Heart left ventricle (tissue), 16 donors: ENCODE measurements at regions not wholly inside any gene's neighbourhood (a gene's known extent, or its start where the extent isn't known, plus 50 kb on each side); places are given as distances from the start of the nearest gene placed in this dataset.

Source experiments
- ATAC-seq, 4 donors: fragments of 200-7000 bp; cut with Tn5 transposase; one replicate each; pipeline ENCODE4 v1.9.1; 2020 to 2022; ENCODE audit warnings: moderate library complexity in 4 of 4, mild to moderate bottlenecking in 3 of 4, moderate number of reproducible peaks in 1 of 4
- DNase-seq, 5 donors: peaks; one replicate each; pipeline ENCODE4 v3.0.0-alpha.2; 2020
- H3K27ac ChIP-seq, 12 donors: fragments of 200-600 bp; sonication (generic) in 4 of 12; one replicate each; pipeline versions ENCODE4 v1.5.0 to v1.8.0; 2016 to 2022; ENCODE audit warnings: mild to moderate bottlenecking in 2 of 12
- H3K27me3 ChIP-seq, 9 donors: fragments of 200-600 bp; sonication (generic) in 2 of 9; one replicate each; pipeline versions ENCODE4 v1.5.1 to v1.8.0; 2016 to 2022; ENCODE audit warnings: mild to moderate bottlenecking in 3 of 9
- H3K36me3 ChIP-seq, 9 donors: fragments of 200-600 bp; sonication (generic) in 2 of 9; one replicate each; pipeline versions ENCODE4 v1.5.0 to v1.8.0; 2018 to 2022; ENCODE audit warnings: mild to moderate bottlenecking in 2 of 9
- H3K4me1 ChIP-seq, 12 donors: fragments of 200-600 bp; sonication (generic) in 4 of 12; one replicate each; pipeline versions ENCODE4 v1.5.0 to v1.8.0; 2016 to 2022; ENCODE audit warnings: mild to moderate bottlenecking in 3 of 12
- H3K4me3 ChIP-seq, 12 donors: fragments of 200-600 bp; sonication (generic) in 4 of 12; one replicate each; pipeline versions ENCODE4 v1.5.0 to v1.8.0; 2017 to 2022; ENCODE audit warnings: mild to moderate bottlenecking in 9 of 12, moderate library complexity in 4 of 12
- H3K9me3 ChIP-seq, 12 donors: fragments of 200-600 bp; sonication (generic) in 4 of 12; one replicate each; pipeline versions ENCODE4 v1.5.0 to v1.8.0; 2016 to 2022; ENCODE audit warnings: mild to moderate bottlenecking in 1 of 12
- CTCF ChIP-seq, 12 donors: fragments of 200-600 bp; sonication (generic) in 4 of 12; IDR thresholded peaks; one replicate each; pipeline versions ENCODE4 v1.5.0 to v1.8.0; 2018 to 2022; ENCODE audit warnings: antibody characterized with exemption in 12 of 12, mild to moderate bottlenecking in 5 of 12
- POLR2A ChIP-seq, 2 donors: fragments of 450-650 bp; IDR thresholded peaks; one replicate each; pipeline ENCODE4 v1.6.1; 2017; ENCODE audit warnings: antibody characterized with exemption in 2 of 2, mild to moderate bottlenecking in 2 of 2, moderate library complexity in 2 of 2
- WGBS, 4 donors: extraction: QIAGEN DNeasy Blood & Tissue Kit in 2 of 4; methylation state at CpG; one replicate each; pipeline versions ENCODE4 v1.1.5 to v1.1.7; 2013 to 2018; 5-methylcytosine and 5-hydroxymethylcytosine counted together
- intact Hi-C, 10 donors: fragments of 100-400 bp; cut with DNase I; formaldehyde crosslinking; loops; one replicate each; pipeline versions ENCODE4 v1.11.1 to v1.14.2; 2022
- donor health status: ischemic (EF 13 %, LVEDD 7.1; RV severe dilation, severe dysfunction).
- donor health status: healthy with polysubstance abuse.
- donor health status: DM: no; HTN: yes; CAD: no.
- donor health status: DM: no; HTN: no; CAD: no.
- donor health status: ischemic (EF 25% LVEDD 6.9; RV normal size, moderate dysfunction).
- donor health status: ischemic (EF 25% LVEDD 5.7; RV mildly dilated, moderate dysfunction).
- donor health status: healthy.
- donor health status: DM: yes; HTN: yes; CAD: no.
- donor health status: ischemic (EF 35%, LVEDD 5.7; RV mildly dilated, moderate dysfunction).
- donor health status: nonischemic (EF 11% LVEDD 7.7; RV severe dilation, severe dysfunction).
- donor health status: DM: yes; HTN: yes; CAD: no.
- donor health status: PGD.
- donor health status: ischemic (EF 29% LVEDD 5.4; RV normal size, mild dysfunction).
- donor health status: nonischemic (EF 23%, LVEDD 6.1; RV moderate dilation, normal function).

DNA sequence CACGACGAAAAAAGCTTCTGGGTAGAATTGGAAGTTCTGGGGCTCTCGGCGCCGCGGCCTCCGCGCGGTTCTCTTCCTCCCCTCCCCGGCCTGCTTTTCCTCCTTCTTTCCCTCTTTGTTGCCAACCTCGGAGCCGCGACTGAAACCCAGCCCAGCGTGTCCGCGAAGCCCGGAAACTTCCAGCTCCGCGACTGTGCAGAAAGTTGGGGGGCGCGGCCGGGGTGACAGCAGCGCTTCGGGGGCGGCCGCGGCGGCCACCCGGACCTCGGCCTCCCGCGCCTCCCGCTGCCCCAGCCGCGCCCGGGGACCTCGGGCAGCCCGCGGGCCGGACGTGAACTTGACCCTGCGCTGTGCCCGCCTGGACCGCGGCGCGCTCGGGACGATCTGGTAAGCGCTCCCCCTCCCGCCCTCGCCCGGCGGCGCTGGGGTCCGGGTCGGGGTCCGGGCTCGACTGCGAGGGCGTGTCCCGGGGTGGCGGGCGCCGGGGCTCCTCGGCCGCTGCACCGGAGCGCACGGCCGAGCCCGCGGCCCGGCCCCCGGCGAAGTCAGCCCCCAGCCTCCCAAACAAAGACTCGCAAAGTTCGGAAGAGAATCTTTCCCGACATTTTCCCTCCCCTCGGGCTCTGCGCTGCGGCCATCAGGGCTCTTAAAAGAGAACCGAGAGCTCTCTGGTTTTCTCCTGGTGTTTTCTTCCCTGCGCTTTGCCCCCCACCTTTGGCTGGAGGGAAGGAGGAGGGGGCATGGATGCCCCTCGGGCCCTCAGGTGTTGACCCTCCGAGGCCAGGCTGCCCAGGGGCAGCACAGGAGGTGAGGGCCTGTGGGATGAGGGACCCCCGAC lies 67.9 kb upstream of the WNT7B start:
- intact Hi-C loops = loop anchor here in 1 of 10 donors (1.0 kb wide), 1 partner anchor 25 kb away; no protein-coding TSS in a partner anchor
- TF ChIP-seq CTCF (IDR thresholded peaks at IDR 0.05) (no peak), POLR2A (IDR thresholded peaks at IDR 0.05) (no peak)
- H3K27ac ChIP-seq = peak overlapping the region; percentile 91 to 100 (median 95)
- peaks cover 0 to 80% (median 55%) of the 10 kb centered on the region in 12 donors for H3K4me1 ChIP-seq
- 2 to 6% (median 4%) methylated on average over 29 to 87 of the region's 87 CpGs for WGBS, 4 donors
- H3K4me3 ChIP-seq = peak overlapping the region; percentile 32 to 75 (median 62)
- no peaks in the 10 kb centered on the region for H3K9me3 ChIP-seq
- peaks cover 0 to 6% (median 0%) of the 10 kb centered on the region in 9 donors for H3K36me3 ChIP-seq
- DNase-seq (peak in 3 of 5 donors; percentile 64 to 85 (median 76)), ATAC-seq (peak in 3 of 4 donors; percentile 37 to 43 (median 41))
- H3K27me3 ChIP-seq = no peaks in the 10 kb centered on the region

- no peaks in the 10 kb centered on the region for H3K9me3 ChIP-seq
- intact Hi-C loops = no loop called here
- ATAC-seq (peak; percentile 60 to 80 (median 74)), DNase-seq (peak in 2 of 5 donors; percentile 69 to 70)
- H3K27me3 ChIP-seq = no peaks in the 10 kb centered on the region
- H3K36me3 ChIP-seq = peaks cover 0 to 9% (median 0%) of the 10 kb centered on the region in 9 donors
- TF ChIP-seq POLR2A (IDR thresholded peaks at IDR 0.05) (no peak), CTCF (IDR thresholded peaks at IDR 0.05) (no peak)
- H3K4me3 ChIP-seq = peak overlapping the region; percentile 32 to 75 (median 62)
- H3K4me1 ChIP-seq = peaks cover 0 to 82% (median 58%) of the 10 kb centered on the region in 12 donors
- 20 to 46% (median 40%) methylated on average over 8 to 12 of the region's 12 CpGs for WGBS, 4 donors
- H3K27ac ChIP-seq = peak overlapping the region; percentile 91 to 100 (median 95)
These were observed 68.7 kb upstream of the WNT7B start for GRCh38 chr22:46045459-46046298.

DNA sequence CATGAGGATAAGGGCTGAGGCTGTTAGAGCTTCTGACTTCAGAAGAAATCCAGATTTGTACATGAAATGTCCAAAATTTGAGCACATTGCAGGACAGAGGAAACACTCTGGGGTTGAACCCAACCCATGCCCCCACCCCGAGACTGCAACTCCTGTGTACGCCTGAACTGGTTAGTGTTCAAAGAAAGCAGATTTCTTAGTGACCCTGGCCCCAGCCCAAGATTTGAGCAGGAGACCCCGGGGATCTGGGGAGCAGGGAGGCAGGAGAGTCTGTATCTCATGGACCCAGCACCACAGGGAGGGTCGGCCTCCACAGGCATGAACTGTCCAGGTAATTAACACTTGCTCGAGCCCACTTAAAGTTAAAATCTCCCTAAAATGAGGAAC lies 69.3 kb upstream of the WNT7B start:
- WGBS, 4 donors = 68 to 81% (median 80%) methylated on average over 5 of the region's 5 CpGs
- no peaks in the 10 kb centered on the region for H3K27me3 ChIP-seq
- peaks cover 0 to 88% (median 63%) of the 10 kb centered on the region in 12 donors for H3K4me1 ChIP-seq
- TF ChIP-seq POLR2A (IDR thresholded peaks at IDR 0.05) (no peak), CTCF (IDR thresholded peaks at IDR 0.05) (no peak)
- intact Hi-C loops = no loop called here
- no peak for ATAC-seq
- peaks cover 0 to 12% (median 0%) of the 10 kb centered on the region in 9 donors for H3K36me3 ChIP-seq
- peak overlapping the region in 10 of 12 donors; percentile 53 to 75 (median 63) for H3K4me3 ChIP-seq
- DNase-seq = no peak
- peak overlapping the region; percentile 91 to 100 (median 95) for H3K27ac ChIP-seq
- H3K9me3 ChIP-seq = no peaks in the 10 kb centered on the region
